Sigmoid colon (tissue), 4 donors: ENCODE measurements at regions not wholly inside any gene's neighbourhood (a gene's known extent, or its start where the extent isn't known, plus 50 kb on each side); places are given as distances from the start of the nearest gene placed in this dataset.

Experiments
- CTCF ChIP-seq, 4 experiments: fragments of 450-650 bp in 3 of 4; fragments of 200-600 bp in 1 of 4; IDR thresholded peaks; one replicate each; pipeline ENCODE4 v1.5.1; 2016 to 2019; ENCODE audit warnings: antibody characterized with exemption in 4 of 4, mild to moderate bottlenecking in 3 of 4, moderate library complexity in 2 of 4
- EP300 ChIP-seq, 4 donors: sonication (generic); formaldehyde crosslinking; IDR thresholded peaks; one replicate each; pipeline ENCODE4 v1.6.1; 2017; ENCODE audit warnings: antibody characterized with exemption in 4 of 4
- POLR2AphosphoS5 ChIP-seq, 4 donors: sonication (generic); formaldehyde crosslinking; IDR thresholded peaks; one replicate each; pipeline ENCODE4 v1.6.1; 2017; ENCODE audit warnings: antibody characterized with exemption in 4 of 4

DNA sequence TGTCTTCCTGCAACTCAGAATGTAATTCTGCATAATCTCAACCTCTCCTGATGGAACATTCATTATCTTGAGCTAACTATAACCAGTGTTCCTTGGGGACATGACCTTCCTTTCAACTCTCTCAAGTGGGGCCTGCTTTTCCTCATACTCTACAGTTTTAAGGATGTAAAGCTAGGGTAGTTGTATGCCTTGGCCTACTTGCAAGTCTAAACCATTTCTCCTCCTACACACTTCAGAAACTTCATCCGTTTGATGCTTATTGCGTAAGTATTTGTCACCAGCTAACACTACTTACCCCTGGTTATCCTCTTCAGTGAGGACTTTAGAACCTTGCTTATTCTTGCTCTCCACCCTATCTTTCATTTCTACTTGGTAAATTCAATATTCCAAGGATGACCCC lies 548.9 kb downstream of the HINT1 start:
- TF ChIP-seq CTCF (IDR thresholded peaks at IDR 0.05) (no peak), EP300 (IDR thresholded peaks at IDR 0.05) (no peak), POLR2AphosphoS5 (IDR thresholded peaks at IDR 0.05) (no peak)
